22Rv1 (cell line): ENCODE measurements at regions not wholly inside any gene's neighbourhood (a gene's known extent, or its start where the extent isn't known, plus 50 kb on each side); places are given as distances from the start of the nearest gene placed in this dataset.

ENCODE experiments used
- H3K27ac ChIP-seq: fragments of 450-650 bp; 2 replicates; pipeline ENCODE4 v1.5.1; 2017
- CTCF ChIP-seq: fragments of 450-650 bp; IDR thresholded peaks from 2 replicates; pipeline ENCODE4 v1.5.1; 2017; ENCODE audit warnings: mild to moderate bottlenecking
- ZFX ChIP-seq: fragments of 450-650 bp; IDR thresholded peaks from 2 replicates; pipeline ENCODE4 v1.6.1; 2017; ENCODE audit warnings: antibody characterized with exemption, borderline replicate concordance

DNA sequence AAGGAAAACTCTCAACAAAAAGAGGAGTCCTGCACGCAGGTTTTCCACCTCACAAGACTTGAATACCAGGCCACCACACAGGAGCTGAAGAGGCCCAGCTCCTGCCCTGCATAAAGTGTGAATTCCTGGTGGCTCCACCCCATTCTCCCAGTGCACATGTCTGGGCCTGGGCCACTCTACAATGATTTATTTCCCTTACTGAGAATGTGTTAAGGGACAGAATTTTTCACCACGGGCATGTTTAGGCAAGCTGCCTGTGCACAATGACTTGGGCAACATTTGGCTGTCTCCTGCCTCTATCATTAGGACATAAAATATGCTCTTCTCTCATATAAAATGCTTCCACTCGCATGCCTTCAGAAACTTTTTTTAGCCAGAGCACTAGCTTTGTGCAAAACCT lies 197.1 kb downstream of the SLC7A11 start:
- H3K27ac ChIP-seq: no peak overlapping the region
- no peak for TF ChIP-seq ZFX

DNA sequence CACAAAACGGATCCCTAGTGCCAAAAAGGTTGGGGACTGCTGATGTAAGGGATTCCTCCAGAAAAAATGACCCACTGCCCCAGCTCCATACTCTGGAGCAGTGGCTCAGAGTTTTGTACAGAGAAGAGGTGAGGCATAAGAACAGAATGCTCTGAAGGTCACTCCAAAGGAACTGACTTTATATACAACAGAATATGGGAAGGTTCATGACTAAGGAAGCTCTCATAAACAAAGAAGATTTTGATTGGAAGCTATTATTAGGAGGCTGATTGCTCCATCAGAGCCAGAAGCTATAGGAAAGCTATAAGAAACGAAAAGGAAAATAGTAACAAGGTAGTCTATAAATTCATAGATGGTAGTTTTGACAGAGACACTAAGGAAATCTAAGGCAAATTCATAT lies 203.1 kb downstream of the SLC7A11 start:
- H3K27ac ChIP-seq: no peak overlapping the region
- TF ChIP-seq ZFX (no peak), CTCF (no peak)

- H3K27ac ChIP-seq: no peak overlapping the region
- TF ChIP-seq ZFX (no peak), CTCF (no peak)
Measured at GRCh38 chr4:138037696-138038095, 204.5 kb downstream of the SLC7A11 start.

DNA sequence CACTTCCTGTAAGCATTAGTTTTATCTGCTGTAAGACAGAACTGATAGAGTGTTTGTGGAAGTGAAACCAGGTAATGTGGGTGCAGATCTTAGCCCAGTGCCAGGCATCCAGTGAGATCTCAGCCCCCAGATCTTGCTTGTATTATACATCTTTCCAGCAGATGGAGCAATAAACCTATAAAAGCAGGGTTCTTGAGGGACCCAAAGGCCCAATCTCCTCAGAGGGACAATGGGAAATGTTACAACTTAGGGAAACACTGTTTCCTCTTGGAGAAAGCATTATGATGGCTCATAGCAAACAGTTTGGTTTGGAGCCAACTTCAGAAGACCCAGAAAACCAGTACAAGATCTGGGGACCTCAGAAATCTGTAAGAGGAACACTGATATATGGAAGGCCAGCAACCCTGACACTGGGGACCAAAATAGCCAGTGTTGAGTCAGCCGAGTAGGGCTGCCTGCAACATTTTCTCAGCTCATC lies 206.3 kb downstream of the SLC7A11 start:
- TF ChIP-seq ZFX (no peak), CTCF (peak; percentile 35)
- no peak overlapping the region for H3K27ac ChIP-seq

- TF ChIP-seq CTCF (no peak), ZFX (no peak)
- no peak overlapping the region for H3K27ac ChIP-seq
Measured at GRCh38 chr4:138034871-138035270, 207.3 kb downstream of the SLC7A11 start.

DNA sequence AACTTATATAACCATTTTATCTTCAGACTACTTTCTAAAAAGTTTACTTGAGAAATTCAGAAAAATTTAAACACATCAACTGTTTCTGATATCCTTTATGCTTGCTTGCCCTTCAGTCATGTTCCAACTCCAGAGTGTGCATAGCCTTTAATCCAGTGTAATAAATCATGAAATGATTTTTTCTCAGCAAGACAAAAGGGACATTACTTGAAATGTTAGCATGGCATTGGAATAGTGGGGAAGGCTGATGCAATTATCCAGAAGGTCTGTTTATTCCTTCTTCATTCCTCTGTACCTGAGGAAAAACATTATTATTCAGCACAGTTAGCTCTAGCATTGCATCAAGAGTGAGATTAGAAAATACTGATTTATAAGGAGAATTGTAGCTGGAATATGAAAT lies 209.9 kb downstream of the SLC7A11 start:
- H3K27ac ChIP-seq: no peak overlapping the region
- TF ChIP-seq ZFX: no peak
- no peak for TF ChIP-seq CTCF

DNA sequence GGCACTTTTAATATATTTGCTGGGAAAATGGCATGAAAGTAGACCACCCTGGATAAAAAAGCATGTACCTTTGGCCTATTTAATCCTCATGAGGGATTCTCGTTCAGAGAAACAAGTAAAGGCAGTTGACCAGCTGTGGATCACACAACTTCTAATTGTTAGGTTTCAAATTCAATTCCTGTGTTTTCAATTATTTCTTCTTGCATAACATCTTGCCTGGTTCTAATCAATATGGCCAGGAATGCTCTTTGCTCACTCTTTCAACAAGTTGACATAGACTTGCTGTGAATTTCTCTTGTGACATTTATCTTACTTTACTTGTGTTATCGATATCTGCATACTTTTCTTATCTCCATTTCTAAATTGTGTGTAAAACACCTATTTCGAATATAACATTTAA lies 211.8 kb downstream of the SLC7A11 start:
- TF ChIP-seq ZFX: no peak
- no peak for TF ChIP-seq CTCF
- no peak overlapping the region for H3K27ac ChIP-seq

- no peak for TF ChIP-seq ZFX
- no peak for TF ChIP-seq CTCF
- H3K27ac ChIP-seq: no peak overlapping the region
Measured at GRCh38 chr4:138028923-138029322, 213.2 kb downstream of the SLC7A11 start.
